SH-SY5Y (cell line): ENCODE measurements at regions not wholly inside any gene's neighbourhood (a gene's known extent, or its start where the extent isn't known, plus 50 kb on each side); places are given as distances from the start of the nearest gene placed in this dataset.

Experiments used
- GATA2 ChIP-seq: IDR thresholded peaks from 2 replicates; pipeline ENCODE4 v1.6.1; 2011; ENCODE audit warnings: mild to moderate bottlenecking, low read depth, low read length
- GATA3 ChIP-seq: IDR thresholded peaks from 2 replicates; pipeline ENCODE4 v1.6.1; 2011; ENCODE audit warnings: low read depth, mild to moderate bottlenecking, low read length, moderate library complexity

DNA sequence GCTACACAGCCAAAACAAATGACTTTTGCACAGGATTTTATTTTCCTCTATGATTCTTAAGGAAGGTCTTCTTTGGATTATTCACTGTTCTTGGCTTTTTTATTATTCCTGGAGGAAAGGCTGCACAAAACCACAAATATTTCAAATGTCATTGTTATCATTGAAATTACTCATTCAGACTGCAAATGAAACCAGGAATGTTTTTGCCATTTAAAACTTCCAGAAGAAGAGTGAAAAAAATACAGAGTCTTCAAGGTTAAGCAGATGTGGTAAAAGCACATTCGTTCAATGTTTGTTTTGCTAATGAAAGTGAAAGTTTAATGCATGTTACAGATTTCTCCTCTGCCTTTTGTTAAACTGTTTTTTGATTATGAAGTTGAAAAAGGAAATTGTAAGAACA lies 238.2 kb downstream of the TLE4 start:
- TF ChIP-seq GATA3 (no peak), GATA2 (no peak)
